MM.1S (cell line): ENCODE measurements at regions not wholly inside any gene's neighbourhood (a gene's known extent, or its start where the extent isn't known, plus 50 kb on each side); places are given as distances from the start of the nearest gene placed in this dataset.

Experiments used
- DNase-seq: peaks from one replicate; pipeline ENCODE4 v3.0.0-alpha.2; 2015
- H2AFZ ChIP-seq: fragments of 300-600 bp; sonication (generic); 2 replicates; pipeline ENCODE4 v1.6.0; 2016; ENCODE audit warnings: antibody characterized with exemption, low read length
- H3F3A ChIP-seq: fragments of 300-600 bp; sonication (generic); 2 replicates; pipeline ENCODE4 v1.6.1; 2016; ENCODE audit warnings: mild to moderate bottlenecking, antibody characterized with exemption, low read length, moderate library complexity, mixed read lengths; ENCODE audit not compliant: insufficient read depth
- H3K27ac ChIP-seq: fragments of 300-600 bp; sonication (generic); 2 replicates; pipeline ENCODE4 v1.5.1; 2016; ENCODE audit warnings: mild to moderate bottlenecking, low read length
- H3K27me3 ChIP-seq: fragments of 300-600 bp; sonication (generic); replicated peaks from 2 replicates; pipeline ENCODE4 v1.6.0; 2016; ENCODE audit warnings: low read length; ENCODE audit not compliant: insufficient read depth
- H3K36me3 ChIP-seq: fragments of 300-600 bp; sonication (generic); replicated peaks from 2 replicates; pipeline ENCODE4 v1.6.1; 2016; ENCODE audit warnings: mild to moderate bottlenecking, low read length, mixed read lengths; ENCODE audit not compliant: insufficient read depth
- H3K4me1 ChIP-seq: fragments of 300-600 bp; sonication (generic); 2 replicates; pipeline ENCODE4 v1.6.1; 2016; ENCODE audit warnings: low read length, mixed read lengths
- H3K4me2 ChIP-seq: fragments of 300-600 bp; sonication (generic); 2 replicates; pipeline ENCODE4 v1.6.0; 2016; ENCODE audit warnings: low read depth, low read length
- H3K4me3 ChIP-seq: fragments of 300-600 bp; sonication (generic); 2 replicates; pipeline ENCODE4 v1.5.1; 2016; ENCODE audit warnings: low read length, mixed read lengths
- H3K79me2 ChIP-seq: fragments of 300-600 bp; sonication (generic); 2 replicates; pipeline ENCODE4 v1.6.1; 2016; ENCODE audit warnings: mixed run types, low read length, mixed read lengths
- H3K9ac ChIP-seq: fragments of 300-600 bp; sonication (generic); 2 replicates; pipeline ENCODE4 v1.6.1; 2016; ENCODE audit warnings: low read length, mixed read lengths
- H3K9me2 ChIP-seq: fragments of 300-600 bp; sonication (generic); replicated peaks from 2 replicates; pipeline ENCODE4 v1.6.1; 2016; ENCODE audit warnings: mild to moderate bottlenecking, low read length, mixed read lengths; ENCODE audit not compliant: insufficient read depth
- H3K9me3 ChIP-seq: fragments of 300-600 bp; sonication (generic); replicated peaks from 2 replicates; pipeline ENCODE4 v1.6.1; 2016; ENCODE audit warnings: mild to moderate bottlenecking, low read length, mixed read lengths; ENCODE audit not compliant: insufficient read depth
- H4K20me1 ChIP-seq: fragments of 300-600 bp; sonication (generic); 2 replicates; pipeline ENCODE4 v1.6.1; 2016; ENCODE audit warnings: mild to moderate bottlenecking, low read length, moderate library complexity, mixed read lengths; ENCODE audit not compliant: insufficient read depth
- CTCF ChIP-seq: fragments of 300-600 bp; sonication (generic); IDR thresholded peaks from 2 replicates; pipeline ENCODE4 v1.5.1; 2016; ENCODE audit warnings: antibody characterized with exemption, low read length, mixed read lengths
- EZH2 ChIP-seq: fragments of 300-600 bp; sonication (generic); optimal IDR thresholded peaks from 2 replicates; pipeline ENCODE3; 2017; ENCODE audit warnings: low read depth, mild to moderate bottlenecking, antibody characterized with exemption, low read length, mixed read lengths
- EZH2phosphoT487 ChIP-seq: fragments of 300-600 bp; sonication (generic); IDR thresholded peaks from 2 replicates; pipeline ENCODE4 v1.6.1; 2018; ENCODE audit warnings: antibody characterized with exemption, low read length

- Histone ChIP-seq H3K4me1 (no peaks in the 10 kb centered on the region), H4K20me1 (no peaks in the 10 kb centered on the region), H2AFZ (no peak overlapping the region), H3K27ac (no peak overlapping the region), H3K9ac (no peak overlapping the region), H3K27me3 (no peaks in the 10 kb centered on the region), H3K4me2 (no peak overlapping the region), H3K79me2 (no peaks in the 10 kb centered on the region), H3K9me2 (no peaks in the 10 kb centered on the region), H3K9me3 (no peaks in the 10 kb centered on the region), H3K36me3 (no peaks in the 10 kb centered on the region), H3K4me3 (no peak overlapping the region), H3F3A (no peaks in the 10 kb centered on the region)
- TF ChIP-seq EZH2: no peak
- TF ChIP-seq CTCF: no peak
- TF ChIP-seq EZH2phosphoT487: no peak
- DNase-seq: no peak
Observed at GRCh38 chr4:74527049-74527448, 82.1 kb downstream of the AREG start.

GRCh38 chr4:74528178-74528577 is 83.2 kb downstream of the AREG start:
- Histone ChIP-seq H3K27ac (no peak overlapping the region), H3K4me1 (no peaks in the 10 kb centered on the region), H3K9me2 (no peaks in the 10 kb centered on the region), H3K4me2 (no peak overlapping the region), H3K27me3 (no peaks in the 10 kb centered on the region), H3K36me3 (no peaks in the 10 kb centered on the region), H3K9ac (no peak overlapping the region), H3K79me2 (no peaks in the 10 kb centered on the region), H3K9me3 (no peaks in the 10 kb centered on the region), H3K4me3 (no peak overlapping the region), H4K20me1 (no peaks in the 10 kb centered on the region), H2AFZ (no peak overlapping the region), H3F3A (no peaks in the 10 kb centered on the region)
- TF ChIP-seq CTCF (no peak), EZH2 (no peak), EZH2phosphoT487 (no peak)
- DNase-seq: no peak

GRCh38 chr4:74529284-74530041 is 84.5 kb downstream of the AREG start:
- Histone ChIP-seq H3K27me3 (no peaks in the 10 kb centered on the region), H3K9me3 (no peaks in the 10 kb centered on the region), H3K4me1 (no peaks in the 10 kb centered on the region), H3K4me2 (no peak overlapping the region), H3K4me3 (no peak overlapping the region), H3K27ac (no peak overlapping the region), H3K36me3 (no peaks in the 10 kb centered on the region), H3K9ac (no peak overlapping the region), H3F3A (no peaks in the 10 kb centered on the region), H3K79me2 (no peaks in the 10 kb centered on the region), H3K9me2 (no peaks in the 10 kb centered on the region), H2AFZ (no peak overlapping the region), H4K20me1 (no peaks in the 10 kb centered on the region)
- TF ChIP-seq CTCF: no peak
- TF ChIP-seq EZH2: no peak
- no peak for TF ChIP-seq EZH2phosphoT487
- DNase-seq: no peak
